CD4-positive, alpha-beta T cell treated with Interleukin-6 for 4 hours (primary cell): ENCODE measurements at regions not wholly inside any gene's neighbourhood (a gene's known extent, or its start where the extent isn't known, plus 50 kb on each side); places are given as distances from the start of the nearest gene placed in this dataset.
"Not testable (repeated sequence)": the region's sequence is repeated elsewhere in the genome, so short reads cannot be mapped to it uniquely, and the experiment has no call there.

Source experiments
- DNase-seq: peaks from one replicate; pipeline ENCODE4 v3.0.0-alpha.2; 2020; ENCODE audit warnings: mixed read lengths

GRCh38 chr1:88327391-88328267, 356.4 kb upstream of the PKN2 start:
- no peak for DNase-seq

GRCh38 chr1:88330201-88330600, 353.9 kb upstream of the PKN2 start:
- DNase-seq: no peak

- no peak for DNase-seq
These were observed 350.9 kb upstream of the PKN2 start for GRCh38 chr1:88333086-88333695.

GRCh38 chr1:88341447-88341846, 342.6 kb upstream of the PKN2 start:
- DNase-seq: no peak

- DNase-seq: not testable (repeated sequence)
These were observed 342.0 kb upstream of the PKN2 start for GRCh38 chr1:88342081-88342480.

- no peak for DNase-seq
These were observed 333.4 kb upstream of the PKN2 start for GRCh38 chr1:88350648-88351047.

GRCh38 chr1:88351960-88352359, 332.1 kb upstream of the PKN2 start:
- no peak for DNase-seq

GRCh38 chr1:88354256-88354655, 329.8 kb upstream of the PKN2 start:
- DNase-seq: no peak

- no peak for DNase-seq
These were observed 326.3 kb upstream of the PKN2 start for GRCh38 chr1:88357729-88358128.

- DNase-seq: no peak
These were observed 312.5 kb upstream of the PKN2 start for GRCh38 chr1:88371436-88372023.

- no peak for DNase-seq
These were observed 308.1 kb upstream of the PKN2 start for GRCh38 chr1:88375977-88376376.

- no peak for DNase-seq
These were observed 307.7 kb upstream of the PKN2 start for GRCh38 chr1:88376421-88376820.

- DNase-seq: no peak
These were observed 305.5 kb upstream of the PKN2 start for GRCh38 chr1:88378560-88378959.

- DNase-seq: no peak
These were observed 289.1 kb upstream of the PKN2 start for GRCh38 chr1:88394958-88395357.

GRCh38 chr1:88398338-88398737, 285.7 kb upstream of the PKN2 start:
- DNase-seq: no peak

GRCh38 chr1:88399690-88400089, 284.4 kb upstream of the PKN2 start:
- no peak for DNase-seq

- DNase-seq: no peak
These were observed 282.8 kb upstream of the PKN2 start for GRCh38 chr1:88401313-88401712.

- no peak for DNase-seq
These were observed 279.5 kb upstream of the PKN2 start for GRCh38 chr1:88404582-88404981.

GRCh38 chr1:88407248-88407647, 276.8 kb upstream of the PKN2 start:
- DNase-seq: no peak

GRCh38 chr1:88421997-88422396, 262.1 kb upstream of the PKN2 start:
- no peak for DNase-seq

GRCh38 chr1:88433556-88433955, 250.5 kb upstream of the PKN2 start:
- DNase-seq: no peak

- DNase-seq: no peak
These were observed 249.2 kb upstream of the PKN2 start for GRCh38 chr1:88434836-88435235.

GRCh38 chr1:88441022-88441421, 243.1 kb upstream of the PKN2 start:
- DNase-seq: no peak

- DNase-seq: no peak
These were observed 232.2 kb upstream of the PKN2 start for GRCh38 chr1:88451856-88452255.
